Skeletal muscle cell (primary cell): ENCODE measurements at regions not wholly inside any gene's neighbourhood (a gene's known extent, or its start where the extent isn't known, plus 50 kb on each side); places are given as distances from the start of the nearest gene placed in this dataset.

Experiments used
- DNase-seq: peaks from one replicate; pipeline ENCODE4 v3.0.0-alpha.2; 2010; ENCODE audit warnings: low read depth
- H3K4me3 ChIP-seq: 2 replicates; pipeline ENCODE4 v1.5.1; 2011; ENCODE audit warnings: low read depth, mild to moderate bottlenecking, control low read depth, low read length, moderate library complexity

GRCh38 chr20:48326868-48327267 is 500.9 kb downstream of the PREX1 start:
- no peak overlapping the region for H3K4me3 ChIP-seq
- DNase-seq, result no peak

GRCh38 chr20:48326434-48326691 is 501.4 kb downstream of the PREX1 start:
- DNase-seq, result no peak
- no peak overlapping the region for H3K4me3 ChIP-seq

- H3K4me3 ChIP-seq, result no peak overlapping the region
- DNase-seq, result no peak
Observed at GRCh38 chr20:48325656-48326433, 502.0 kb downstream of the PREX1 start.

GRCh38 chr20:48324744-48325143 is 503.1 kb downstream of the PREX1 start:
- no peak for DNase-seq
- no peak overlapping the region for H3K4me3 ChIP-seq

- no peak for DNase-seq
- H3K4me3 ChIP-seq, result no peak overlapping the region
Observed at GRCh38 chr20:48321271-48321670, 506.5 kb downstream of the PREX1 start.

GRCh38 chr20:48319943-48320584 is 507.7 kb downstream of the PREX1 start:
- no peak for DNase-seq

GRCh38 chr20:48317578-48317977 is 510.2 kb downstream of the PREX1 start:
- no peak overlapping the region for H3K4me3 ChIP-seq
- DNase-seq, result no peak

More at GRCh38 chr20:48319943-48320584, 507.7 kb downstream of the PREX1 start:
- no peak overlapping the region for H3K4me3 ChIP-seq

GRCh38 chr20:48314925-48315592 is 512.7 kb downstream of the PREX1 start:
- no peak overlapping the region for H3K4me3 ChIP-seq
- no peak for DNase-seq

GRCh38 chr20:48313324-48313723 is 514.5 kb downstream of the PREX1 start:
- no peak for DNase-seq
- H3K4me3 ChIP-seq, result no peak overlapping the region

- H3K4me3 ChIP-seq, result no peak overlapping the region
- DNase-seq, result no peak
Observed at GRCh38 chr20:48311956-48312355, 515.8 kb downstream of the PREX1 start.

- no peak for DNase-seq
Observed at GRCh38 chr20:48310305-48310704, 517.5 kb downstream of the PREX1 start.

GRCh38 chr20:48309293-48309692 is 518.5 kb downstream of the PREX1 start:
- DNase-seq, result no peak
- H3K4me3 ChIP-seq, result no peak overlapping the region

More at GRCh38 chr20:48310305-48310704, 517.5 kb downstream of the PREX1 start:
- H3K4me3 ChIP-seq, result no peak overlapping the region

GRCh38 chr20:48308882-48309281 is 518.9 kb downstream of the PREX1 start:
- no peak for DNase-seq

GRCh38 chr20:48308232-48308781 is 519.5 kb downstream of the PREX1 start:
- no peak overlapping the region for H3K4me3 ChIP-seq
- DNase-seq, result no peak

More at GRCh38 chr20:48308882-48309281, 518.9 kb downstream of the PREX1 start:
- no peak overlapping the region for H3K4me3 ChIP-seq

- no peak overlapping the region for H3K4me3 ChIP-seq
- no peak for DNase-seq
Observed at GRCh38 chr20:48307277-48307676, 520.5 kb downstream of the PREX1 start.

- H3K4me3 ChIP-seq, result no peak overlapping the region
- no peak for DNase-seq
Observed at GRCh38 chr20:48302844-48303542, 517.7 kb upstream of the SULF2 start.

- no peak for DNase-seq
- no peak overlapping the region for H3K4me3 ChIP-seq
Observed at GRCh38 chr20:48302149-48302548, 516.9 kb upstream of the SULF2 start.

GRCh38 chr20:48301189-48301588 is 515.9 kb upstream of the SULF2 start:
- no peak for DNase-seq
- H3K4me3 ChIP-seq, result no peak overlapping the region

GRCh38 chr20:48300529-48300928 is 515.2 kb upstream of the SULF2 start:
- no peak overlapping the region for H3K4me3 ChIP-seq
- no peak for DNase-seq
